GM21786 (cell line): ENCODE measurements at regions not wholly inside any gene's neighbourhood (a gene's known extent, or its start where the extent isn't known, plus 50 kb on each side); places are given as distances from the start of the nearest gene placed in this dataset.
"Not testable (repeated sequence)": the region's sequence is repeated elsewhere in the genome, so short reads cannot be mapped to it uniquely, and the experiment has no call there.

Experiments used
- ATAC-seq: cut with Tn5 transposase; IDR thresholded peaks from one replicate; pipeline ENCODE4 v1.9.1; 2021; ENCODE audit not compliant: unreplicated experiment

DNA sequence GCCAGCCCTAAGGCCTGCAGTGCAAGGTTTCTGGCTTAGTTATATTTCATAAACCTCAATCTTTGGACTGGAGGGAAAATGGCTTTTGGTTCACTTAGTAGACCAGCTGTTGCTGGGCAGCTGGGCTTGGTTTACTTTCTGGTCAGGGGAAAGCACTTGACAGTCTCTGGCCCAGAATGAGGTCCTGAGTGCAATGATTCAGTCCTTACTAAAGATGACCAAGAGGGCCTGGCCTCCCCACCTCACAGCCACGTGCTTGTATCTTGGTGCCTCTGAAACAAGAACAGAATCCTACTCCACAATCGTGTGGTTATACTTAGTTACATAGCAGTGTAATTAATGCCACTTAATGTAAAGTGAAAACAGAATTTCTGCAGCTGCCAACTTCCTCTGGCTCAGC lies 325.5 kb upstream of the MEIS1 start:
- ATAC-seq: no peak

DNA sequence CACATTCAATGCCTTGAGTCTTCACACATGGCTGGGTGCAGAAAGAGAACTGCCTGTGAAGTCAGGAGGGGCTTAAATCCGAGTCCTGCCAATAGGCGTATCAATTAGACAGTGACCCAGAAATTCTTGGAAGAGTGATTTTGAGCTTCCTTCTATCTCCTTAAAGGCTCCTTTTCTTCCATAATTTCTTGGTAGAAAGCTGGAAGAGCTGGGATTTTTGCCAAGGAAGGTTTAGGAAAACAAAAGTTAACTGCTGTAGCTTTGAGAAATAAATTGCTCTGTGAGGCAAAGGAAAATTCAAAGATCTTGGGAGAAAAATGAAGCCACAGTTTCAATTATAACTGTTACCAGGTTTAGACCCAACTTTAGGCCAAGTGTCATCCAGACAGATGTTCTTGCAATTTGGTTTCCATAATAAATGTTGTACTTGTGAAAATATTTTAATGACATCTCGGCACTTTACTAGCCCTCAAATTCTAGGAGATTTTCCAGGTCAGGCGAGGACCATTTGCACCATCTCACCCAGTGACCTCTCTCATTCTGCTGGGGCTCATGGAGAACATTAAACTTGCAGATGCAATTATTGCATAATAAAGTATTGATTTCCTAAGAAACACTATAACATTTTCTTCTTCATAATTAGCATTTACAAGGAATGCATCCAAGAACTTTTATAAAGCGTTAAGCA lies 329.7 kb upstream of the MEIS1 start:
- no peak for ATAC-seq

DNA sequence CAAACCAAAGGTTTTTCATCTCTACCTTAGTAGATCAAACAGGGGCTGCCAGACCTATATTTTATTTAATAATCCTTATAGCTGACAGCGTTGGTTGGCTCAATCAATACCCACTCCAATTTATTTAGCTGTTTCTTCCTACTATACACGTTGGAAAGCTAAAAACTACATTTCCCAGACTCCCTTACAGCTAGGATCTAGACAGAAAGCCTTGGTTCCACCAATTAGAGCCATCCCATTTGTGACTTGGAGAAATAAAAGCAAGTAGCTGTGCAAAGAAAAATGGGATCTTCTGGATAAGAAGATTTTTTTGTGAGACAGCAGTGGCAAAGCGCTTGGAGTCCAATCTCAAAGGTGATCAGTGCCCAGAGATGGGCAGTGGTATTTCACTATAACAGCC lies 331.3 kb upstream of the MEIS1 start:
- no peak for ATAC-seq

DNA sequence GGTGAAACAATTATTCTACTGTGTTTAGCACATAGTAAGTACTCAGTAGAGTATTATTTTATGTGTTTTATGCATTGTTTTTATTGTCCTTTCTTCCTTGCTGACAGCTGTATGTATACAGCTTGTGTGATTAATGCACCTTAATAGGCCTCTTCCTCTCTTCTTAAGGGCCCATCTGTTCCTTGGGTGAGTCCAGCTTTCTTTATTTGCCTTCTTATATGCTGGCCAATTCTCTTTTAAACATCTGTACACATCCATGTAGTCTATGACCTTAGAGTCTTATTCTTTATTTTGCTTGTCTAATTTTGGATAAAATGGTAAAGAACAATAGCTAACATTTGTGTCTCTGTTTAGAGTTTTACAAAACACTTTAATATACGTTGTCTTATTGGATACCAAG lies 333.7 kb upstream of the MEIS1 start:
- ATAC-seq: no peak

DNA sequence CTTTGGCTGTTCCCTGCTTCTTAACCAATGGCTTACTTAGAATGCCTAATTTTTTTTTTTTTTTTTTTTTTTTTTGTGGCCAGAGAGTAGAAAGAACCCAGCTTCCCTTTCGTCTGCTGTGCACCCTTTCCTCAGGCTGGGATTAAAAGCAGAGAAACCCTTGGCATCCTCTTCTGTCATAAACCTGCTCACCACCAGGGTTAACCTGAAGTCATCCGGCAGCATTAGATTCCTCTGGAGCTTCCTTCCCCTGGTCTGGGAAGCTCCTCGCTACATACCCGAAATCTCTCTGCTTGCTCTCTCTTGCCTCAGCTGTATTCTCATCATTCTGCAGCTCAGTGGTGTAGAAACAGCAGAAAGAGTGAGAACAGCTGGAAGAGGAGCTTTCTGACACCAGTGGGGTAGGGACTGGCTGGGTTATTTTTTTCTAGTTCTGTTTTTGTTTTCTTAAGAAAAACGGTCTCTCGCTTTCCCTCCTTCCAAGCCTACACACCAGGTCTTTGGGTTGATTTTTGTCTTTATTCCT lies 339.0 kb upstream of the MEIS1 start:
- ATAC-seq: no peak

DNA sequence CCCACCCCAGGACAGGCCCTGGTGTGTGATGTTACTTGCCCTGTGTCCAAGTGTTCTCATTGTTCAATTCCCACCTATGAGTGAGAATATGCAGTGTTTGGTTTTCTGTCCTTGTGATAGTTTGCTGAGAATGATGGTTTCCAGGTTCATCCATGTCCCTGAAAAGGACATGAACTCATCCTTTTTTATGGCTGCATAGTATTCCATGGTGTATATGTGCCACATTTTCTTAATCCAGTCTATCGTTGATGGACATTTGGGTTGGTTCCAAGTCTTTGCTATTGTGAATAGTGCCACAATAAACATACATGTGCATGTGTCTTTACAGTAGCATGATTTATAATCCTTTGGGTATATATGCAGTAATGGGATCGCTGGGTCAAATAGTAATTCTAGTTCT lies 340.2 kb upstream of the MEIS1 start:
- ATAC-seq: not testable (repeated sequence)

DNA sequence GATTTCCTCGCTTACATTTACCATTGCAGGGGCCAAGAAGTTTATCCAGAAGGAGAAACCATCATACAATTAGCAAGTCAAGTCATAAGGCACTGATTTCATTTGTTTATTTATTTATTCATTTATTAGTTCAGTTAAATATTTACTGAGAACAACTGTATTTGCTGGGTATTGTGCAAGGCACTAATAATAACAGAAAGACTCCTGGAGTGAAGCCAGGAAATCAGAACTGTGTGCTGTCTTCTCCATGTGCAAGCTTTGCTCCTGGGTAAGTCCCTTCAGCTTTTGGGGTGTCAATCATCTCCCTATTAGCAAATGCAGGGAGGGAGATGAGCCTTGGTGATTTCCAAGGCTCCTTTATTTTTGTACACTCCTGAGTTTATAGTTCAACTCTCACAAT lies 341.6 kb upstream of the MEIS1 start:
- ATAC-seq: no peak

DNA sequence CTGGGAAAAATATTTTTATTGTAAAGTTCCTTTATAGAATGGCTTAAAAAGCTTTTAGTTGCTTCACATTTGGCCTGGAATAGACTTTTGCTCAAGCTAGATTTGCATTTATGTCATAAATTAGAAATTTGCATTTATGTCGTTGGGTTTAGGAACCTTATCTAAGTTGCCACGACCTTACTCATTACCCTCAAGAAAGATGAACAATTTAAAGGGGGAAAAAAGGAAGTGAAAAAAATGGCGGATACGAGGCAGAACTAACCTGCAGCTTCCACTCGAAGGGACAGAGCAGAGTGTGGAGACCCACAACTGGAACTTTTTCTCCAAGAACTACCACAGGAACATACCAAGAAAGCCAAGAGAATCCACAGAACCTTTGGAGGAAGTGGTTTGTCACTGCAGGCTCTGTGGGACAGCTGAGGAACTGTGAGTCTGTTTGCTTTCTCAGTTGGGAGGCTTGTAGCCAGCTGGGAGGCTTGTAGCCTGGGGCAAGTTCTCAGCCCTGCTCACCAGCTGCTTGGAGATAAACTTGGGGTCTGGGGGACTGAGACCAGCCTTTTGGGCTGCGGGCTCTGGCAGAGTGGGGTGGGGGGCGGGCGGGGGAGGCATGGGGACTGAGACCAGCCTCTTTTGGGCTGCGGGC lies 349.9 kb upstream of the MEIS1 start:
- no peak for ATAC-seq

DNA sequence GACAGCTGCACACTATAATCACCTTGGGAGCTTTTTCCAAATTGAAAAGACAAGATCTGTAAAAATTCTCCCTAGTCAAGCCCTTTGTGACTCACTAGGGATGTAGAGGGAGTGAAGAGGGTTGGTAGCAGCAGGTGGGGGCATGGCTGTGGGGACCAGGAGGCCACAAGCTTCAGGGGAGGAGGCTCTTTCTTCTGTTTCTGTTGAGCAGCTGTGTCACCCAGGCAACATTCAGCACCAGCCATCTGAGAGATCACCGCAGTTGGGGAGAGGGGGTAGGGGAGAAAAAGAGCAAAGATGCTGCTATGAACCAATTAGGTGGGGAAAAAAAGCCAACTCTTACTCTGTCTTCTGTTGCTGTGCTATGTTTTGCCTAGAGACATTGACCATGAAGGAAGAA lies 352.3 kb upstream of the MEIS1 start:
- no peak for ATAC-seq

DNA sequence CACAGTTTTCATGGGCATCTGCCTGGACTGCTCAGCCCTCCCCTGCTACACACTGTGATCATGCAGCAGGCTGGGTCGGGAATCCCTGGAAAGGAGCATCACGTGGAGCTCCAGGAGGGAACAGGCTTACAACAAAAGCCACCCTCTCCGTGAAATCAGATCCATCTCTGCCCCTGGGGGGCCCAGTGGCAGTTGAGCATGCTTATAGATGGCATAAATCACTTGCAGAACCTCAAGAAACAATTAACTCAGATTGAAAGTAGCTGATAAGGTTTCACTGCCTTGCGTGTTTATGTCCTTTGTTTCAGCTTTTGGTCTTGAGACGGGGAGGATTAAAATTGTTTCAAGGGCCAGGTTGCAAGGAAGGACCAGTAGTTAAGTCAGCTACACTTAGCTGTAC lies 354.8 kb upstream of the MEIS1 start:
- ATAC-seq: no peak

DNA sequence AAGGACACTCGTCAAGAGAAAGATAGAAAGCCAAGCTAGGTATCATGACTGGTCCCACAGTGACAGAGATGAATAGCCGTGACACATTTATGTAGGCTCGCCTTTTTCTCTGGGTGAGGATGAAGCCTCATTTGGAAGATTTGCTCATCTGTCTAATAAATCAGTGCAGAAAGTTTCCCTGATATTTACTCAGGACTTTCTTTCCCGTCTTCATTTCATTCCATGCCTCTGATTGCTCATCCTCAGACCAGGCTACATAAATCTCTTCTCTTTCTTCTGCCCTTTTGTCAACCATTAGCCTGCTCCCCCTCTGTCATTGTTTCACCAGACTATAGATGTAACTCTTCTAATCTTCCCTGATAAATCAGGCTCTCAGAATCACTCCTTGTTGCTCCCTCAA lies 361.8 kb upstream of the MEIS1 start:
- ATAC-seq: no peak

DNA sequence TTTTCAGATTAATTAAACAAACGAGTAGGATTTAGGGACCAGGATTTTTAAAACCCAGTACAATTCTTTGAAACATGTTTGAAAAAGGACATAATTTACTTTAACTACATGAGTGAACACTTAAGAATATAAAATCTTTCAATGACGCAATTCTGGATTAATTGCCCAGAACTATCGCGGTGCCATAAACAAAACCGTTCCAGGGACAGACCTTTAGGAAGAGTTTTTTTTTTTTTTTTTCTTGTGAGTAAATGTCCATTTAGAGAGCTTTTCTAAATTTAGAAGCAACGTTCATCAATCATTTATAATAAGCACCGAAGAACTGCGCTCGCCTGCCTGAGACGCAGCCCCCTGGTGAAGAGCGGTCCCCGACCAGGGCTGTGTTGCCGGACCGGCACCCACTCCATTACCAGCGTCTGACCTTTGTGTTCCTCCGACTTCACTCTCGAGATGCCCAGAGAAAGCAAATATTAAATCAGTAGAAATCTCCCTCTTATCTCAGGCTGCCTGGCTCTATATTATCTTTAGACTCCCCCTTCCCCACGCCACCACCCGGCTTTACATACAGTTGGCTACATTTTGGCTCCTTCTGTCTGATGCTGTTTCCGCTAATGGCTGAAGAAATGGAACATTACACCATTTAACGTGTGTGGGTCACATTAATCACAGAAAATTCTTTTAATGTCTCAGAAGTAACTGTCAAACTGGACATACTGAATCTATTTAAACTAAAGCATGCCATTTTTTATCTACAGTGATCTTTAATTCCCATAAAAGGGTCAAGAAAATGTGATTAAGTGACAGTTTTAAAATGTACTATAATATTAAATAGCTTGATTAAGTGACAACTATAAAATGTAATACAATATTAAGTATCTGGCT lies 364.0 kb upstream of the MEIS1 start:
- no peak for ATAC-seq

DNA sequence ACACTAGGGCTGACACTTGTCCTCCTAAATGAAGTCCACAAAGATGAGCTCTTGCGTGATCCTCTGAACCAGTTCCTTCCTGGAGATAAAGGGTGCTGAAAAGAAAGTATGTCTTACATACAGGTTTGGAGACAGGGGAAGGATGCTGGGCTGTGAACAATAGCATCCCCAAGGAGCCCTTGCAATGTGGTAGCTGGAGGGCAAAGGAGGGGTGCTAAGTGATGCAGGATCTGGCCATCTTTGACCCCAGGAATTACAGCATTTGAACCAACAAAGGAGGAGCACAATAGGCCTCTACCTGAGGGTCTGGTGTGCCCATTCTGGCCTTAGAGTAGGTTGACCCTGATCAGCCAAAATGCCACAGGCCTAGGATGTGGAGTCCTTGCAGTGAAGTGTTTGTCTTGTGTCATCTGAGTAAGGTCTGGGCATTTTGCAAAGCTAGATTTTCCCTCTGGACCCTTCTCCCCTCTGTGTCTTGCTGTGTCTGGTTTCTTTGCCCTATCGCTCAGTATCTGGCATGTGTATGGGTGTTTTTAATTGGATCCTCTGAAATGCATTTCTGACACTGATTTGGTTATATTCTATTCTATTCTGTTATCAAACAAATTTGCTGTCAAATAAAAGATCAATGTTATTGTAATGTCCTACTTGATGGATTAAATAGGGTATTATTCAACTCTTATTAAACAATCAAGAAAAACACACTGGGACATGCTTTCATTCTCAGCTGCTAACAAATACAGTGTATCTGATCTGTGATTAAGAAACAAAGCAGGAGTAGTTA lies 364.8 kb upstream of the MEIS1 start:
- ATAC-seq: no peak

DNA sequence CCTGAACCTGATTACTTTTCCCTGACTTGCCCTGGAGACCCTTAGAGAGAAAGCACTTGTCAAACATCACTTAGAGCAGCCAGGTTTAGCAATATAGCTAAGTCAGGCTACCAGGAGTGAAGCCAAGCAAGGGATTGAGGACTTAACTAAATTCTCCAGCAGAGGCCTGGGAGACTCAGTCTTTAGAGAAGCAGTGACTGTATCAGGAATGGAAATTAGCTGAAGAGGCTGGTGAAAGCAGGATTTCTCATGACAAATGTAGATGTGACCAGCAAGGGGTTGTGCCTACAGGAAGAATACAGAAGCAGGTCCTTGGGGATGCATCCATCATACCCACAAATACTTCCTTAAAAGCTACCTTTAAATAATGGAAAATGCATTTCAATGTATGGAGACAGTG lies 368.9 kb upstream of the MEIS1 start:
- ATAC-seq: no peak

DNA sequence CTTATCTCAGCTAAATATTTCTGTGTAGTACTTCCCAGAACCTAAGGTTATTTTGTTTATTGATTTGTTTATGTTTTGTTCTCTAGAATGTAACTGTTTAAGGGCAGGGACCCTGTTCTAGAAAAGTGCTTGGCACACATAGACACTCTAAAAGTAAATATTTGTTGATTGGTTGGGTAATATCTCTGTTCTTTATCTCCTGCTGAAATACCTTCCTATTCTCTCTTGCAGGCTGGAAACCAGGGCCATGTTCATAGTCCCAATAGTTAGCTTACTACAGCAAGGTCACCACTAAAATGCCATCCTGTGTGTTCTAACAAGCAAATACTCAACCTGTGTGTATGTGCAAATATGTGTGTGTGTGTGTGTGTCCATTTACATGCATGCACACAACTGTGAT lies 375.6 kb upstream of the MEIS1 start:
- ATAC-seq: no peak

DNA sequence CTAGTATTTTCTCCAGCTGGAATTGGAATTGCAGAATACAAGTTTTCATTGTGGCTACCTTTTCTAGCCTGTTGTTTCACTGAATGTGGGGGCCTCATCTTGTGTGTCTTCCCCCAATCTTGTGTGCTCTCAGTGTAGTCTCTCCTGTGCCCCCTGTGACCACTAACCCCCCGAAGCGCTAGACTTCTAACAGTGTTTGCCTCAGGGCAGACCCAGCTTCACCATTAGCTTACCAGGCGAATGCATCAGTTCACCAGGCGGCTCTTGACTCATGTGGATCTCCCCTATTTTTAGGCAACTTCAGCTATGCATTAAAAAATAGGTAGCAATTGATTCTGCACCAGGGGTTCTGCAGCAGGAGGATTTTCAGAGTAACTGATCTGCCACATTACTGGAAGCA lies 376.2 kb upstream of the MEIS1 start:
- no peak for ATAC-seq

DNA sequence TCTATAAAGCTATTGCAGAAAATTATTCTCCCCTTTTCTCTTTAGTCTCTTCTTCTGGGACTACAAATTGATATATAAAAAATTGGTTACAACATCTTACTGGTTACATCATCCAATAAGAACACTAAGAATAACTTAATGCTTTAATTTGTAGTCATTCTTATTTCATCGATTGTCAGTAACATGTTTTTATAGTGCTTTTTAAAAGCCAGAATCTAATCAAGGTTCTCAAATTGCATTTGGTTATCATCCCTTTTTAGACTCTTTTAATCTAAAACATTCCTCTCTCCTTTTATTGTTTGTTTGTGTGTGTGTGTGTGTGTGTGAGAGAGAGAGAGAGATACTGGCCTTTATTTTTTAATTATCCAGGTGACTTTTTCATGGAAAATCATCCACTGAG lies 377.1 kb upstream of the MEIS1 start:
- no peak for ATAC-seq

DNA sequence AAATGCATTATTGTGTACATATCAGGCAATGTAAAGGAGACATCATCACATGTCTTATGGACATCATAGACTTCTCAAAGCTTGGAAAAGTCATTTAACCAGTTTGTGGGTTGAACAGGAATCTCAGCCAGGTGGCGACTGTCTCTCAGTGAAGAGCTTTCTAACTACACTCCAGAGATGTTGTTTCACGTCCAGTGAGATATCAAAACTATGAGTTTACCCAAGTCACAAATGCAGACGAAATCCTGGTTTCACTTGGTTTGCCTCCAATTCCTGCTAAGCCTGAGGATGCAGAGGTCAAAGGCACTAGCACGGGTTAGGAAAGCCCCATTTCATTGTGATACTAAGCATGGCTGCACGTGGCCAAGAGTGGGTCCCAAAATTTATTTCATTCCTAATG lies 384.5 kb upstream of the MEIS1 start:
- ATAC-seq: no peak

DNA sequence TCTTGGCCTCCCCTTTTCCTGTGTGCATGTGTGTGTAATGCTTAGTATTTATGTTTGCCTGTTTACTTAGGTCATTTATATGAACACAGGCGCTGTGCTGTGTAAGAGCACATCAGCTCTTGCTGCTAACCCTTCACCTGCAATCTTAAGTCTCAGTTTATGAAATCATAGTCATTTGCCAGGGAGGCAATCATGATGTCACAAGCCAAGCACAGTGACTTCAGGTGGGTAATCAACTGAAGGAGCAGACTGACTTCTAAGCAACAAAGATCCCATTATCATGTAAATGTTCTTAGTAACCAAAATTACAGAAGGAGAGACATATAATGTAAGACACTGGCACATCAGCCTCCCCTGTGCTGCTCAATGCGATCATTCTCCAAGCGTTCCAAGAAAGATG lies 386.3 kb upstream of the MEIS1 start:
- ATAC-seq: no peak

DNA sequence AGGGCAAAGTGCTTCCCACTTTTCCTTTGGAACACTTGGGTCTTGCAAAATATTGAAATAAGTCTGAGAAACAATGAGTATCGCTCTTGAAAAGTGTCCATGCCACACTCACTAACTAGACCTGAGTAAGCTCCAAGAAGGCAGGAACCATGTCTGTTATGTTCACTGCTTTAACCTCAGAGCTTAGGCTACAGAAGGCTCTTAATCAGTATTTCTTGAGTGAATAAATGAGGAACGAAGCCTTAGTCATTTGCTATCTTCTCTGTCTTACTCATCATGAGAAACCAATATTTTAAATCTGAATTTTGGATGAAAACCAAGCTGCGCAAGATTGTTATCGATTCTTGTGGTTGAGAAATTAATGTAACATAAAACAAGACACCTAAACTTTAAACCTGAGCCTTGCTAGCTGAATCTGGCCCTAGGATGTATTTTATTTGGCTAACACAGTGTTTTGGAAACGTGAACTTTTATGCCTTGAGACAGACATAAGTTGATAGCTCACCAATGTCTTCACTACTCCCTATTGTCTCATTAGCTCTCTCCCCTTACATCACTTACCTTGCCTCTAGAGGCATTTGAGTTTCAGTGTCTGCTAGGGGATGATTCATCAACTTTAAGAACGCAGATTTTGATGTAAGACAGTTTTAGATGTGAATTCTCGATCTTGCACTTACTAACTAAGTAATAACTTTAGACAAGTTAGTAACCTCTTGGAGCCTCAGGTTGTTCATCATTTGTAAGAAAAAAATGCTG lies 392.8 kb upstream of the MEIS1 start:
- no peak for ATAC-seq
